Stomach (tissue), 8 donors: ENCODE measurements at regions not wholly inside any gene's neighbourhood (a gene's known extent, or its start where the extent isn't known, plus 50 kb on each side); places are given as distances from the start of the nearest gene placed in this dataset.

Source experiments
- DNase-seq, 2 donors: peaks; one replicate each; pipeline versions ENCODE4 v3.0.0 to v3.0.0-alpha.2; 2013 to 2019
- H3K27ac ChIP-seq, 5 donors: fragments of 200-600 bp in 4 of 5; sonication (generic) in 4 of 5; one replicate each; pipeline ENCODE4 v1.5.1; 2013 to 2019; ENCODE audit warnings: mild to moderate bottlenecking in 1 of 5, moderate library complexity in 1 of 5
- H3K27me3 ChIP-seq, 3 donors: fragments of 200-600 bp; sonication (generic); one replicate each; pipeline ENCODE4 v1.5.1; 2017 to 2019; ENCODE audit warnings: mixed run types in 1 of 3
- H3K36me3 ChIP-seq, 4 donors: fragments of 200-600 bp; sonication (generic); 1 replicate in 3 of 4; 2 replicates in 1 of 4; pipeline ENCODE4 v1.5.1; 2016 to 2019
- H3K4me1 ChIP-seq, 4 donors: fragments of 200-600 bp; sonication (generic); one replicate each; pipeline ENCODE4 v1.5.1; 2016 to 2019
- H3K4me3 ChIP-seq, 4 donors: fragments of 200-600 bp; sonication (generic) in 3 of 4; one replicate each; pipeline ENCODE4 v1.5.1; 2016 to 2019; ENCODE audit warnings: mild to moderate bottlenecking in 1 of 4
- H3K9me3 ChIP-seq, 4 donors: fragments of 200-600 bp; sonication (generic); one replicate each; pipeline ENCODE4 v1.5.1; 2016 to 2019
- EP300 ChIP-seq: sonication (generic); formaldehyde crosslinking; IDR thresholded peaks from one replicate; pipeline ENCODE4 v1.6.1; 2017; ENCODE audit warnings: antibody characterized with exemption
- POLR2A ChIP-seq, 4 donors: fragments of 450-650 bp; IDR thresholded peaks; one replicate each; pipeline ENCODE4 v1.6.1; 2016; ENCODE audit warnings: antibody characterized with exemption in 4 of 4, control low read depth in 2 of 4, mild to moderate bottlenecking in 1 of 4, moderate library complexity in 1 of 4
- POLR2AphosphoS5 ChIP-seq, 3 donors: sonication (generic); formaldehyde crosslinking; IDR thresholded peaks; one replicate each; pipeline ENCODE4 v1.6.1; 2016; ENCODE audit warnings: antibody characterized with exemption in 3 of 3
- WGBS, 5 donors: extraction: QIAGEN DNeasy Blood & Tissue Kit in 3 of 5; methylation state at CpG; one replicate each; pipeline versions ENCODE4 v1.1.5 to v1.1.7; 2013 to 2018; 5-methylcytosine and 5-hydroxymethylcytosine counted together
- intact Hi-C: fragments of 100-400 bp; cut with DNase I; formaldehyde crosslinking; loops from one replicate; pipeline ENCODE4 v1.15.1; 2023; ENCODE audit warnings: low total_unique reads
- TF ChIP-seq, protein P1 (sequence below), 7 experiments: fragments of 450-650 bp in 4 of 7; fragments of 200-600 bp in 3 of 7; sonication (generic) in 3 of 7; IDR thresholded peaks; one replicate each; pipeline ENCODE4 v1.5.1; 2016 to 2019; ENCODE audit warnings: antibody characterized with exemption in 7 of 7, control low read depth in 2 of 7, mild to moderate bottlenecking in 1 of 7
- donor health status: healthy with polysubstance abuse.
- donor health status: Bipolar disorder and iron deficiency.
- donor health status: healthy.

DNA sequence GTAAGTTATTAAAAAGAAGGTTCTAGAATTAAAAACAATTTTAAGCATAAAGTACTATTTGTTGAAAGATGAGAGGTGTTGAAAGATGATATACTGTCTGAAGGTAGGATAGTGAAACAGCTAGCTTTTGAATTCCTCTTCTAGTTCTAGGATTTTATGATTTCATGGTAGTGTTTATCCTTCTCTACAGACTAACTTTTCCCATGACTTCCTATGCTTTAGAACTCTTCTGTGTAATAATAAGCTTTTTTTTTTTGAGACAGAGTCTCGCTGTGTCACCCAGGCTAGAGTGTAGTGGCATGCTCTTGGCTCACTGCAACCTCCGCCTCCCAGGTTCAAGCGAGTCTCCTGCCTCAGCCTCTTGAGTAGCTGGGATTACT lies 96.0 kb upstream of the NUDT6 start:
- no peak overlapping the region for H3K27ac ChIP-seq
- H3K4me3 ChIP-seq = no peak overlapping the region
- TF ChIP-seq, protein P1, sequence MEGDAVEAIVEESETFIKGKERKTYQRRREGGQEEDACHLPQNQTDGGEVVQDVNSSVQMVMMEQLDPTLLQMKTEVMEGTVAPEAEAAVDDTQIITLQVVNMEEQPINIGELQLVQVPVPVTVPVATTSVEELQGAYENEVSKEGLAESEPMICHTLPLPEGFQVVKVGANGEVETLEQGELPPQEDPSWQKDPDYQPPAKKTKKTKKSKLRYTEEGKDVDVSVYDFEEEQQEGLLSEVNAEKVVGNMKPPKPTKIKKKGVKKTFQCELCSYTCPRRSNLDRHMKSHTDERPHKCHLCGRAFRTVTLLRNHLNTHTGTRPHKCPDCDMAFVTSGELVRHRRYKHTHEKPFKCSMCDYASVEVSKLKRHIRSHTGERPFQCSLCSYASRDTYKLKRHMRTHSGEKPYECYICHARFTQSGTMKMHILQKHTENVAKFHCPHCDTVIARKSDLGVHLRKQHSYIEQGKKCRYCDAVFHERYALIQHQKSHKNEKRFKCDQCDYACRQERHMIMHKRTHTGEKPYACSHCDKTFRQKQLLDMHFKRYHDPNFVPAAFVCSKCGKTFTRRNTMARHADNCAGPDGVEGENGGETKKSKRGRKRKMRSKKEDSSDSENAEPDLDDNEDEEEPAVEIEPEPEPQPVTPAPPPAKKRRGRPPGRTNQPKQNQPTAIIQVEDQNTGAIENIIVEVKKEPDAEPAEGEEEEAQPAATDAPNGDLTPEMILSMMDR (IDR thresholded peaks at IDR 0.05) = no peak
- no peak for TF ChIP-seq POLR2AphosphoS5 (IDR thresholded peaks at IDR 0.05)
- TF ChIP-seq EP300 = no peak
- no peak for TF ChIP-seq POLR2A (IDR thresholded peaks at IDR 0.05)
- 57 to 74% (median 66%) methylated on average over 3 of the region's 3 CpGs for WGBS, 5 donors
- H3K36me3 ChIP-seq = peaks cover 0 to 2% (median 0%) of the 10 kb centered on the region in 4 donors
- peaks cover 0 to 6% (median 0%) of the 10 kb centered on the region in 4 donors for H3K4me1 ChIP-seq
- H3K27me3 ChIP-seq = no peaks in the 10 kb centered on the region
- no peak for DNase-seq
- no peaks in the 10 kb centered on the region for H3K9me3 ChIP-seq
- intact Hi-C loops = no loop called here

DNA sequence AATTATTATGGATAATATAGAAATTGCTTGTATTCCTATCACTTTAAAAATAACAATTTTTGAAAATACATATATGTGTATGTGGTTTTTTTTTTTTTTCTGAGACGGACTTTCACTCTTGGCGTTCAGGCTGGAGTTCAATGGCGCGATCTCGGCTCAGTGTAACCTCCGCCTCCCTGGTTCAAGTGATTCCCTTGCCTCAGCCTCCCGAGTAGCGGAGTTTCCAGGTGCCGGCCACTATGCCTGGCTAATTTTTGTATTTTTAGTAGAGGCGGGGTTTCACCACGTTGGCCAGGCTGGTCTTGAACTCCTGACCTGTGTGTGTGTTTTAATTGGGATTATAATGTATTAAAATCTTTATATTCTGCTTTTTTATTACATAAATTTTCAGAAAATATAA lies 97.9 kb upstream of the NUDT6 start:
- no peaks in the 10 kb centered on the region for H3K36me3 ChIP-seq
- no peak overlapping the region for H3K27ac ChIP-seq
- H3K9me3 ChIP-seq = no peaks in the 10 kb centered on the region
- DNase-seq = no peak
- TF ChIP-seq POLR2AphosphoS5 (IDR thresholded peaks at IDR 0.05) (no peak), EP300 (no peak), POLR2A (IDR thresholded peaks at IDR 0.05) (no peak)
- TF ChIP-seq, protein P1 (IDR thresholded peaks at IDR 0.05) = no peak
- no peaks in the 10 kb centered on the region for H3K27me3 ChIP-seq
- 95 to 98% (median 96%) methylated on average over 11 of the region's 11 CpGs for WGBS, 5 donors
- no peak overlapping the region for H3K4me3 ChIP-seq
- intact Hi-C loops = no loop called here
- H3K4me1 ChIP-seq = peaks cover 0 to 6% (median 0%) of the 10 kb centered on the region in 4 donors

DNA sequence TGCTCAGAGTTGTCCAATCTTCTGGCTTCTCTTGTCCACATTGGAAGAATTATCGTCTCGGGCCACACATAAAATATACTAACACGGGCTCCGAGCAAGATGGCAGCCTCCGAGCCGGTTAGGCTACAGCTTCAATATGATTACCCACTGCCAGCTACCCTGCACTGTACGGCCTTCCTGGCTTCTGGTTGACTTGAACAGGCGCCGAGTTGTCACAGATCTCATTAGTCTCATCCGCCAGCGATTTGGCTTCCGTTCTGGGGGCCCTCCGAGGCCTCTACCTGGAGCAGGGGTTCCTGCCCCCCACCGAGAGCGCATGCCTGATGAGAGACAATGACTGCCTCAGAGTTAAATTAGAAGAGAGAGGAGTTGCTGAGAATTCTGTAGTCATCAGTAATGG lies 101.2 kb upstream of the NUDT6 start:
- H3K36me3 ChIP-seq = peaks cover 0 to 7% (median 0%) of the 10 kb centered on the region in 4 donors
- H3K27ac ChIP-seq = no peak overlapping the region
- no peaks in the 10 kb centered on the region for H3K4me1 ChIP-seq
- intact Hi-C loops = no loop called here
- DNase-seq = no peak
- 92 to 99% (median 97%) methylated on average over 15 of the region's 15 CpGs for WGBS, 5 donors
- no peak overlapping the region for H3K4me3 ChIP-seq
- no peaks in the 10 kb centered on the region for H3K9me3 ChIP-seq
- no peak for TF ChIP-seq POLR2AphosphoS5 (IDR thresholded peaks at IDR 0.05)
- TF ChIP-seq, protein P1 (IDR thresholded peaks at IDR 0.05) = no peak
- TF ChIP-seq POLR2A (IDR thresholded peaks at IDR 0.05) = no peak
- TF ChIP-seq EP300 = no peak
- H3K27me3 ChIP-seq = no peaks in the 10 kb centered on the region

DNA sequence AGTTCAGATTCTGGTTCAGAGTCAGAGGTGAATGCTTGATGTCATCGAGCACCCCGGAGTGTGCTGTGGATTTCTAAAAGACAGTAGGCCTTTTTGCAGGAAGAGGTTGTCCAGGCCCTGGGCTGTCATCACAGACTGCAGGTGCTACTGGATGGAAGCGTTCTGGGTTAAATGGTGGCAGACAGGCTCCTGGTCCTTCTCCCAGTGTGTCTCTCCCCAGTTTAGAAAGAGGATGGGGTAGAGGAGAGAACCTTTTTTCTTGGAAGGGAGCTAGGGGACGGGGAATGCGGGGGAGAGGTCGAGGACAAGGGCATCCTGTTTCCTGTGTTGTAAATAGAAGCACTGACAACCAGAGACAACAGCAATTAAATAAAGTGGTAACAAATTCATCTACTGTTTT lies 102.3 kb upstream of the NUDT6 start:
- DNase-seq = no peak
- no peaks in the 10 kb centered on the region for H3K4me1 ChIP-seq
- H3K27me3 ChIP-seq = no peaks in the 10 kb centered on the region
- H3K9me3 ChIP-seq = no peaks in the 10 kb centered on the region
- intact Hi-C loops = no loop called here
- peaks cover 0 to 17% (median 5%) of the 10 kb centered on the region in 4 donors for H3K36me3 ChIP-seq
- 69 to 77% (median 75%) methylated on average over 6 of the region's 6 CpGs for WGBS, 5 donors
- no peak overlapping the region for H3K4me3 ChIP-seq
- TF ChIP-seq POLR2AphosphoS5 (IDR thresholded peaks at IDR 0.05) (no peak), EP300 (no peak), POLR2A (IDR thresholded peaks at IDR 0.05) (no peak)
- TF ChIP-seq, protein P1 (IDR thresholded peaks at IDR 0.05) = no peak
- no peak overlapping the region for H3K27ac ChIP-seq
